SH-SY5Y (cell line): ENCODE measurements at regions not wholly inside any gene's neighbourhood (a gene's known extent, or its start where the extent isn't known, plus 50 kb on each side); places are given as distances from the start of the nearest gene placed in this dataset.

ENCODE experiments used
- GATA2 ChIP-seq: IDR thresholded peaks from 2 replicates; pipeline ENCODE4 v1.6.1; 2011; ENCODE audit warnings: mild to moderate bottlenecking, low read depth, low read length
- GATA3 ChIP-seq: IDR thresholded peaks from 2 replicates; pipeline ENCODE4 v1.6.1; 2011; ENCODE audit warnings: low read depth, mild to moderate bottlenecking, low read length, moderate library complexity

DNA sequence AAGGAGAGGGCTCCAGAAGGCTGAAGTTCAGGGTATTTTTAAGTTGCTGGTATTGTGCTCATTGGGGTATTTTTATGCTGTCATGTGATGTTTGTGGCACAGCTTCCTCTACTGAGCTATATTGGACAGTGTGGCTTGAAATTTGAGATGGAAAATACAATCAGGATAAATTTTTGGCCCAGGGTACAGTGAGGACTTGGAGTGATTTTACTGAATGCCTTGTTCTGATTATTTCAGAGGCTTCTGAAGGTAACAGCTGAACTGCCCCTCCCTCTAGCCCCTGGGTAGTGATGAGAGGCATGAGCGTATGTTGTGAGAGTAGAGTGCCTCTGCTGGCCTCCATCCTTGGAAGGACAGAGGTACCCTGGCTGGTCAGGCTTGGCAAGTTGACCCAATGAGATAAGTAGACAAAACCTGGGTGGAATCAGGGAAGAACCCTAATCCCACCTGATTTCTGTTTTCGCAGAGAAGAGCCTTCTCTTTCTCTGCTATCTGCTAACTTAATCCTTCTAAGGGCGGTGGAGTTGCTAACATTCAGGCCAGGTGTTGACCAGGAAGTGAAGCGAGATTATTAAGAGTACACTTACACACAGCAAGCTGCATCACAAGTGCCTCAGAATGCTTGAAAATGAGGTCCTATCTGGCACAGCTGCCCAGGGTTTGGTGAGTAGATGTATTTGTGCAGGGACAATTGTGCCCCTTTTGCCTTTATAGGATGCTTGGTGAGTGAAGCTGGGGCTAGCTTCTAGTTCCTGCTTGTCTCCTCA lies 98.1 kb upstream of the CLSTN2 start:
- TF ChIP-seq GATA2, result no peak
- no peak for TF ChIP-seq GATA3
